ENCODE measurements at regions not wholly inside any gene's neighbourhood (a gene's known extent, or its start where the extent isn't known, plus 50 kb on each side); places are given as distances from the start of the nearest gene placed in this dataset.

- no peaks in the 10 kb centered on the region for H3K27me3 ChIP-seq
- H3K27ac ChIP-seq, result no peak overlapping the region
- no peak overlapping the region for H3K4me2 ChIP-seq
- no peak overlapping the region for H3K4me3 ChIP-seq
- no peak overlapping the region for H2AFZ ChIP-seq (replicated peaks)
- Mint-ChIP-seq H3K36me3 (no peaks in the 10 kb centered on the region), H3K27me3 (ENCODE audit: insufficient read depth, low read depth) (peaks cover 6% of the 10 kb centered on the region), H3K4me1 (no peaks in the 10 kb centered on the region), H3K9me3 (no peaks in the 10 kb centered on the region), H3K4me3 (no peak overlapping the region), H3K27ac (peak overlapping the region; percentile 12)
- H3K36me3 ChIP-seq, result no peaks in the 10 kb centered on the region
- H3K79me2 ChIP-seq (ENCODE audit: low read depth), result no peaks in the 10 kb centered on the region
- H4K20me1 ChIP-seq (ENCODE audit: low read depth), result no peaks in the 10 kb centered on the region
- H3K9me3 ChIP-seq (ENCODE audit: low read depth), result no peaks in the 10 kb centered on the region
- DNase-seq (ENCODE audit: low spot score), result no peak
- no peaks in the 10 kb centered on the region for H3F3A ChIP-seq (ENCODE audit: low read depth)
- no peak for TF ChIP-seq EZH2 (IDR thresholded peaks at IDR 0.05)
- TF ChIP-seq EZH2phosphoT487 (IDR thresholded peaks at IDR 0.05), result no peak
- no peak for TF ChIP-seq CTCF (IDR thresholded peaks at IDR 0.05)
- H3K9ac ChIP-seq, result no peak overlapping the region
- H3K4me1 ChIP-seq, result no peaks in the 10 kb centered on the region
These were observed 262.8 kb upstream of the USP24 start for GRCh38 chr1:55477953-55478352.

- H4K20me1 ChIP-seq (ENCODE audit: low read depth), result no peaks in the 10 kb centered on the region
- no peaks in the 10 kb centered on the region for H3K27me3 ChIP-seq
- Mint-ChIP-seq H3K27ac (no peak overlapping the region), H3K4me1 (no peaks in the 10 kb centered on the region), H3K4me3 (no peak overlapping the region), H3K27me3 (ENCODE audit: insufficient read depth, low read depth) (peaks cover 6% of the 10 kb centered on the region), H3K36me3 (no peaks in the 10 kb centered on the region), H3K9me3 (no peaks in the 10 kb centered on the region)
- no peak overlapping the region for H3K27ac ChIP-seq
- H3K4me3 ChIP-seq, result no peak overlapping the region
- no peaks in the 10 kb centered on the region for H3K79me2 ChIP-seq (ENCODE audit: low read depth)
- H3K9me3 ChIP-seq (ENCODE audit: low read depth), result no peaks in the 10 kb centered on the region
- no peaks in the 10 kb centered on the region for H3K36me3 ChIP-seq
- no peak for DNase-seq (ENCODE audit: low spot score)
- peaks cover 6% of the 10 kb centered on the region for H3K4me1 ChIP-seq
- H3F3A ChIP-seq (ENCODE audit: low read depth), result no peaks in the 10 kb centered on the region
- H2AFZ ChIP-seq (replicated peaks), result no peak overlapping the region
- no peak for TF ChIP-seq EZH2phosphoT487 (IDR thresholded peaks at IDR 0.05)
- no peak overlapping the region for H3K9ac ChIP-seq
- no peak overlapping the region for H3K4me2 ChIP-seq
These were observed 261.4 kb upstream of the USP24 start for GRCh38 chr1:55476445-55477015.

- Histone ChIP-seq H3K4me3 (no peak overlapping the region), H3K4me1 (peaks cover 10% of the 10 kb centered on the region), H3K79me2 (ENCODE audit: low read depth) (no peaks in the 10 kb centered on the region), H3K27me3 (no peaks in the 10 kb centered on the region), H3F3A (ENCODE audit: low read depth) (no peaks in the 10 kb centered on the region), H4K20me1 (ENCODE audit: low read depth) (no peaks in the 10 kb centered on the region), H3K27ac (no peak overlapping the region), H3K4me2 (no peak overlapping the region), H3K36me3 (no peaks in the 10 kb centered on the region), H2AFZ (replicated peaks) (no peak overlapping the region), H3K9me3 (ENCODE audit: low read depth) (no peaks in the 10 kb centered on the region), H3K9ac (no peak overlapping the region)
- TF ChIP-seq EZH2 (IDR thresholded peaks at IDR 0.05), result no peak
- no peak for TF ChIP-seq CTCF (IDR thresholded peaks at IDR 0.05)
- TF ChIP-seq EZH2phosphoT487 (IDR thresholded peaks at IDR 0.05), result no peak
- H3K27ac Mint-ChIP-seq, result no peak overlapping the region
- H3K36me3 Mint-ChIP-seq, result no peaks in the 10 kb centered on the region
- H3K4me1 Mint-ChIP-seq, result no peaks in the 10 kb centered on the region
- no peak for DNase-seq (ENCODE audit: low spot score)
- H3K4me3 Mint-ChIP-seq, result no peak overlapping the region
- H3K27me3 Mint-ChIP-seq (ENCODE audit: insufficient read depth, low read depth), result peaks cover 6% of the 10 kb centered on the region
- no peaks in the 10 kb centered on the region for H3K9me3 Mint-ChIP-seq
These were observed 259.1 kb upstream of the USP24 start for GRCh38 chr1:55474168-55474786.

GRCh38 chr1:55473661-55474060 is 258.5 kb upstream of the USP24 start:
- Histone ChIP-seq H2AFZ (replicated peaks) (no peak overlapping the region), H3K27me3 (no peaks in the 10 kb centered on the region), H3K79me2 (ENCODE audit: low read depth) (no peaks in the 10 kb centered on the region), H3K4me2 (no peak overlapping the region), H4K20me1 (ENCODE audit: low read depth) (no peaks in the 10 kb centered on the region), H3K27ac (no peak overlapping the region), H3K9me3 (ENCODE audit: low read depth) (no peaks in the 10 kb centered on the region), H3K36me3 (no peaks in the 10 kb centered on the region), H3K4me1 (peaks cover 10% of the 10 kb centered on the region), H3K9ac (no peak overlapping the region), H3K4me3 (no peak overlapping the region), H3F3A (ENCODE audit: low read depth) (no peaks in the 10 kb centered on the region)
- H3K4me3 Mint-ChIP-seq, result no peak overlapping the region
- H3K27ac Mint-ChIP-seq, result no peak overlapping the region
- TF ChIP-seq EZH2 (IDR thresholded peaks at IDR 0.05), result no peak
- no peak for TF ChIP-seq CTCF (IDR thresholded peaks at IDR 0.05)
- no peak for TF ChIP-seq EZH2phosphoT487 (IDR thresholded peaks at IDR 0.05)
- no peaks in the 10 kb centered on the region for H3K9me3 Mint-ChIP-seq
- peaks cover 6% of the 10 kb centered on the region for H3K27me3 Mint-ChIP-seq (ENCODE audit: insufficient read depth, low read depth)
- H3K4me1 Mint-ChIP-seq, result no peaks in the 10 kb centered on the region
- DNase-seq (ENCODE audit: low spot score), result no peak
- no peaks in the 10 kb centered on the region for H3K36me3 Mint-ChIP-seq

Data from neural progenitor cell (in vitro differentiated cells).